NAMALWA (cell line): ENCODE measurements at regions not wholly inside any gene's neighbourhood (a gene's known extent, or its start where the extent isn't known, plus 50 kb on each side); places are given as distances from the start of the nearest gene placed in this dataset.

Experiments used
- DNase-seq: peaks from one replicate; pipeline ENCODE4 v3.0.0-alpha.2; 2015; ENCODE audit warnings: low spot score

DNA sequence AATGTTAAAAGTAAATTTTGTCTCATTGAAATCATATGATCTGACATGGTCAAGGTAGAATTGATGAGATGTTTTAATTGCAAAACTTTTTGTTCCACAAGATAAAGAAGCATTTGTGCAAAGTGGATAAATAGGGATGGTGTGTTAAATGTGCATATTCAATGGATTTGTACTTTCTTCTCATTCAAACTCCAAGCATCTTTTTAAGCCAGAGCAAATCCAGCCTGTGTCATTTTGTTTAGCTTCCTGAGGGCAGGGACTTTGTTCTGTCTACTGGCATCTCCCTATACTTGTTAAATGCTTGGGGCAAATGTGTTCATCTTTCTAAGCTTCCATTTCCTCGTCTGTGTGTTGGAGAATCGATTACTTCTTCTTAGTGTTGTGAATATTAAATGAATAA lies 200.3 kb downstream of the SLIT2 start:
- DNase-seq = no peak

- no peak for DNase-seq
These were observed 202.8 kb downstream of the SLIT2 start for GRCh38 chr4:20454515-20454914.

DNA sequence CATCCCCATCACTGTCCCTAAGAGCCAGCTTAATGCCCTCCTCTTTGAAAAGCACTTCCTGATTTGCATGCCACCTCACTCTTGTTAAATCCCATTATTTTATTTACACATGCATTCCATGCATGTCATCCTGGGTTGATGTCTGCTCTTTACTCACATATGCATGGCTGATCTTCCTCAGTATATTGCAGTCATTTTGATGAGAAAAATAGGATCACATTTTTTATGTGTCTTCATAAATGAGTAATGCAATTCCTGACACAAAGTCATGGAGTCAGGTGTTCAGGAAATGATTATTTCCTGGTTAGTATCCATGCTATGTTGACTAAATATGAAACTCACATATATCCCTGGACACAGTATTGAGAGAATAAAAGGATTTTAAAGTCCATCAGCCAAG lies 204.7 kb downstream of the SLIT2 start:
- no peak for DNase-seq

- DNase-seq = no peak
These were observed 210.9 kb downstream of the SLIT2 start for GRCh38 chr4:20462426-20463175.

- no peak for DNase-seq
These were observed 211.4 kb downstream of the SLIT2 start for GRCh38 chr4:20463176-20463430.

- DNase-seq = no peak
These were observed 212.7 kb downstream of the SLIT2 start for GRCh38 chr4:20464381-20464780.

- peak; percentile 26 for DNase-seq
These were observed 222.4 kb downstream of the SLIT2 start for GRCh38 chr4:20474119-20474518.

DNA sequence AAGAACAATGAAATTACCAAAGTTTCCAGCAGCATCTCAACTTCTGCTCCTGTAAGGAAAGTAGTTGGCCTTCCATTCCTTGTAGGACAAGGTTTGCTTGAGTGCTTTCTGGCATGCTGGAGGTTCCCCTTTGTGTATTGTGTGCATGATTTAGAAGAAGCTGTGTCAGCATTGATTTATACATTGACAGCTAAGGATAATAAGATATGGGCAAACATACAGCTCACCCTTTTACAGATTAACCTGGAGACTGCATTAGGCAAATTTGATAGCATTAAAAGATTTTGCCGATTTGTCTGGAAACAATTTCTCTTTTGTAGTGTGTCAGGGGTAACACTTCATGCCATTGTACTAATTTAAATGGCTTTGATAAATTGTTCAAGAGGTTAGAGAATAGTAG lies 221.8 kb upstream of the PACRGL start:
- no peak for DNase-seq

DNA sequence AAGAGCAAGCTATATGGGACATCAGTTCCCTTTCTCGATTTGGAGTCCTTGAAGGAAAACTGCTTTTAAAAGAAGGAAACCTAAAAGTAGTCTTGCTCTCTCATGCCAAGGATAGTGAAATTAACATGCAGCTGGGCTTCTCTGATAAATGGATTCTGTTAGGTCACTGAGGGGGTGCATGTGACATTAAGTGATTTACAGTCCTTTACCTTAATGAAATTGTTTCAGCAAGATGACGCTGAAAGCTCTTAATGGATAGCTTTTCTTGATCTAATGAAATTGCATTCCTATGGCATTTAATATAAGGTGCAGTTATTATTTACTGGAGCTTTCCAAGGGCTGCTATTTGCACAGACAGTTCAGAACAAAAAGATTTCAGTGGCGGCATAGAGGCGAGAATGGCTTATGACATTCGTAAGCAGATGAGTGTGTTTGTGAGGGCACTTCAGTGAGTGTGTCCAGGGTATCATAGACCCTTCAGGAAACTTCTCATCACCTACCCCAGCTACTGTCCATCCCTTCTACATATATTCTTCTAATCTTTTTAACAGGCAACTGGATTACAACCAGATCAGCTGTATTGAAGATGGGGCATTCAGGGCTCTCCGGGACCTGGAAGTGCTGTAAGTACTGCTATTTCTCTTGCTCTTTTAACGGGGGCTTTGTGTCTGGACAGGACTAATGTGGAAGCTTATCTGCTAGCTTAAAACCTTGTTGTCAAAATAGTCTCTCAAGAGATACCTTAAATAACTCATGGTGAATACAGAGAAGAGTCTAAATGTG lies 219.9 kb upstream of the PACRGL start:
- no peak for DNase-seq

DNA sequence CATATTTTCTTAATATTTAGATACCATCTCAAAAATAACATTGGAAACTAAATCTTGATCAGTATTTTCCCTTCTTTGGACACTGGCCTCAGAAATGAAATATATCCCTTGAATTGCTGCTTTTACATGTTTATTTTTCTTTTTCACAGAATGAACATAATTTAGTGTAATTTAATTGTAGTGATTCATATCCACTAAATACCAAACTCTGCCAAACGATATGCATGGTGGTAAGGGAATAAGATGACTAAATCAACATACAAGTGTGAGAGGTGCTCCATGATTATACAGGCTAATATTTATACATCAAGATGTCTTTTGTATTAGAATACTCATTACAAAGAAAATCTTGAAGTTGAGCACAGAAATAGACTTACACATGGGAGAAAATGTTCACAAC lies 216.8 kb upstream of the PACRGL start:
- DNase-seq = no peak

GRCh38 chr4:20486433-20486832 lies 213.8 kb upstream of the PACRGL start:
- no peak for DNase-seq

DNA sequence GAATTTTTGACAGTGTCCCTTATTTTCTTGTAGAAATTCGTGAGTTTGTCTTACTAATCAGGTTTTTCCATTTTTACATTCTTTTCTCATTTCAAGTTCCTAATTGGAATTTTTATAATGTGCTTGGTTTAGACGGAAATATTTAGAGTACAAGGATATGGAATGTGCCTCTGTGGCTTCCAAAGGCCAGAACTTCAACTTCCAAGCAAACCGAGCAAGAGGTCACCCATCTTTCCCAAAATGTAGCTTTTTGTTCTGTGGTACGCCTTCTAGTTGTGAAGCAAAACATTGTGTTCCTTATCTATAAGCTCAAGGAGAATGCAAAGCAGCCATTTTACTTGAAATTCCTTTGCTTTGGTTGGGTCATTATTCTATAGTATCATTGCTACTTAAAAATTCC lies 212.8 kb upstream of the PACRGL start:
- DNase-seq = no peak

- DNase-seq = no peak
These were observed 212.4 kb upstream of the PACRGL start for GRCh38 chr4:20487852-20488251.

GRCh38 chr4:20490734-20491133 lies 209.5 kb upstream of the PACRGL start:
- DNase-seq = no peak

GRCh38 chr4:20493761-20494353 lies 206.4 kb upstream of the PACRGL start:
- no peak for DNase-seq

DNA sequence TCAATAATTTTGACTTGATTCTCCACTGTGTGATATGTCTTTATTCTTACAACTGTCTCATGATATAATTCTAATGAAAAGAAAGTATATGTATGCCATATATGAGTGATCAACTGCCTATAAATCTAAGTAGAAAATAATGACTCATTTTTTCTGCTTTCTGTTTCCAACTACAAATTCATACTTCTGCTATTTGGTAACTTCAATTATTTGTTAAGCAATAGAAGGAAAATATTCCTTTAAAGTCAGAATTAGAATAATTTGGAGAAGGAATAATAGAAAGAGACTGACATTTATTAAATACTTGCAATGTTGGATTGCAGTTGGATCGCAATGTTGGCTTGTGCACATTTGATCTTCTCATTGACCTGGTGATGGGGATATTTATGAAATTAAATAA lies 204.2 kb upstream of the PACRGL start:
- DNase-seq = no peak

DNA sequence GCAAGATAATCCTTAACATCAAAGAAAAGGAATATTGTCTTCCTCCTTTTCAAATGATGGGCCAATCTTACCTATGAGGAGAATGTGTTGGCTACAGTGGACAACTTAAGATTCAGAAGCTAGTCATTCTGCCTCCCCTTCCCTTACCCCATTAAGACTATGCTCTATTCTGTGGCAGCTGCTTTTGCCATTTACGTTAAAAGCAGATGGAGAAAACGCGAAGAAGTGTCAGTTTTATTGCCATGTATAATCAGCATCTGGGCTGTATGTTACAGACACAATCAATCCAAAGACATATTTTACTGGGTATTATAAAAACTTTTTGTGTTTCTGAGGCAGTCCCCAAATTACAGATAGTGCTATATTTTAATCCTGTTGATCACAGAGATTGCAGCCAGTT lies 196.1 kb upstream of the PACRGL start:
- DNase-seq = no peak

- DNase-seq = no peak
These were observed 194.3 kb upstream of the PACRGL start for GRCh38 chr4:20505927-20506326.

- no peak for DNase-seq
These were observed 193.4 kb upstream of the PACRGL start for GRCh38 chr4:20506827-20507226.

GRCh38 chr4:20509315-20509714 lies 190.9 kb upstream of the PACRGL start:
- no peak for DNase-seq

- no peak for DNase-seq
These were observed 188.0 kb upstream of the PACRGL start for GRCh38 chr4:20512033-20512792.

- no peak for DNase-seq
These were observed 187.3 kb upstream of the PACRGL start for GRCh38 chr4:20512985-20513384.

GRCh38 chr4:20520901-20521300 lies 179.4 kb upstream of the PACRGL start:
- no peak for DNase-seq
